Astrocyte (in vitro differentiated cells and primary cell): ENCODE measurements at regions not wholly inside any gene's neighbourhood (a gene's known extent, or its start where the extent isn't known, plus 50 kb on each side); places are given as distances from the start of the nearest gene placed in this dataset.

Experiments
- CTCF ChIP-seq: IDR thresholded peaks from 2 replicates; pipeline ENCODE4 v1.5.1; 2011; ENCODE audit warnings: low read depth, mild to moderate bottlenecking, inconsistent platforms, low read length, moderate library complexity; ENCODE audit not compliant: insufficient read depth
- EZH2 ChIP-seq: IDR thresholded peaks from 2 replicates; pipeline ENCODE4 v1.6.1; 2012; ENCODE audit warnings: mild to moderate bottlenecking, low read length, inconsistent platforms; ENCODE audit not compliant: insufficient read depth

GRCh38 chr7:41116337-41116736 lies 586.6 kb downstream of the INHBA start:
- TF ChIP-seq CTCF (no peak), EZH2 (no peak)
